Activated CD4-positive, alpha-beta T cell treated with anti-CD3 and anti-CD28 coated beads, Interleukin-2, amount 50 U/mL, for 4 hours (primary cell): ENCODE measurements at regions not wholly inside any gene's neighbourhood (a gene's known extent, or its start where the extent isn't known, plus 50 kb on each side); places are given as distances from the start of the nearest gene placed in this dataset.

Experiments used
- DNase-seq, 2 experiments: peaks; one replicate each; pipeline ENCODE4 v3.0.0-alpha.2; 2020

DNA sequence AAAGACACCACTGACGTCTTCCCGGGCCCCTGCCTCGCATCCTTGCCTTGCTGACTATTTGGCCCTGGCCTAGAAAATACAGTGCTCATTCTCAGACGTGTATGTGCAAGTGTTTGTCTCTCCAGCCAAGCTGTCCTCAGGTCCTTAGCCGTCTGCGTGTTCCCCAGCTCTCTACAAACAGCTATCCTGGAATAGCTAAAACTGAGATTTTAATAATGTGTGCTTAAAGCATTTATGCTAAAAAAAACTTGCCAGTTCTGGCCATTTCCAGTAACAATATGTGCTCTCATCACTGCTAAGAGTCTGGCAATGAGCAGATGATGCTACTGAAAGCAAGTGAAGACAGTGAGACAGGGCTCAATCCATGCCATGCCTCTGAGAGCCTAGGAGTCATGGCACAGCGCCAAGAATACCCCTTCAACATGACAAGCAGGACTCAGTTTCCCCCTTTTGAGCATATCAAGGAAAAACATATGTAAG is 55.7 kb downstream of the IRF2BP2 start:
- DNase-seq = no peak

DNA sequence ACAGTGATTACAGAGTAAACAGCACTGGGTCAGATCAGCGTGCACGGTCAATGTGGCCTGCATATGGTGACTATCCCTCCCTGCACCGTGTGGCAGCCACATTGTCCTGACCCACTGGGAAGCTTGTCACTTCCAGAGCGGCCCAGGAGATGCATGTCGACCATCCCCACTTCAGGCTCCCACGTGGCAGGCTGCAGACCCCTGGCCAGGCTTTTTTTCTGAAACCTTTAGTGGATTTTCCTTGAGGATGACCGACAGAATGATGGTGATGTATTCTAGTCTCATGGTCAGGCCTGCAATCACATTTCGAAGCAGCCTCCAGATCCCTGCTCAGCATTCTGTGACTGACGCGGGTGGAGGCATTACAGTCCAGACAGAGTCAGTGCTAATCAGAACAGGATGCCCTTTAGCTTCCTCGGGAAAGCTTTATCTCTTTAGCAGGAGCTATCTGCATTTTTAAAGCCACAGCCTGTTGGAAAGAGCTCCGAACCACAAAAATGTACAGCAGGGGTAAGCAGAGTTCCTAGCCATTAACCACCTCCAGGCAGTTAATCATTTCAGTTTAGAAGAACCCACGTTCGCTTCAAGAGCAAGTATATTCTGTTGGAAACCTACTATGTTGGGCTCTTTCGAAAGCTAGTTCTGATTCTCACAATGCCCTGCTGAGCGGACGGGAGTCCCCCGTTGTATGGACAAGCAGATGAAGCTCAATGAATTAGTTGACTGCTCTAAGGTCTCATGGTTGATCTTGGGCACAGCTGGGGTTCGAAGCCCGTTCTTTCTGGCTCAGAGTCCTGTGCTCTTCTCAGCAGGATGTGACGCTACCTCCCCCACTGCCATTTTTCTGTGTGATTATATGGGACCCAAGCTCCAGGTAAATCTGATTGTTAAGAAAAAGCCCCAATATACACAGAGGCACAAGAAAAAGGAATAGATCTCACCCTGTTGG is 56.5 kb downstream of the IRF2BP2 start:
- DNase-seq = no peak

DNA sequence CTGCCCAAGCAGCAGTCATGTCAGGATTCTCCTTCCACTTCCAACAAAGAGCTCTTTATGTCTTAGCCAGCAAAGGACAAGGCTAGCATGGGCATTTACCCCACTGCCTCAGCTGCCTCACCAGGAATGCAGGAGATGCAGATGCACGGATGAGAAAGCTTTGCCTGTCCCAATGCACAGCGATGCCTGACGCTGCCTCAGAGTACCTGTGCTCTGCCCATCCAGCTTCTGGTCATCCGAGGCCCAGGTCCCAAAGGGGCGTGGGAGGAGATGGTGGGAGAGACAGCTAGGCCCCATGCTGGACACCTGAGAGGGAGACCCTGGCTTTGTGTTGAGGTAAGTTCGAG is 59.0 kb downstream of the IRF2BP2 start:
- no peak for DNase-seq

DNA sequence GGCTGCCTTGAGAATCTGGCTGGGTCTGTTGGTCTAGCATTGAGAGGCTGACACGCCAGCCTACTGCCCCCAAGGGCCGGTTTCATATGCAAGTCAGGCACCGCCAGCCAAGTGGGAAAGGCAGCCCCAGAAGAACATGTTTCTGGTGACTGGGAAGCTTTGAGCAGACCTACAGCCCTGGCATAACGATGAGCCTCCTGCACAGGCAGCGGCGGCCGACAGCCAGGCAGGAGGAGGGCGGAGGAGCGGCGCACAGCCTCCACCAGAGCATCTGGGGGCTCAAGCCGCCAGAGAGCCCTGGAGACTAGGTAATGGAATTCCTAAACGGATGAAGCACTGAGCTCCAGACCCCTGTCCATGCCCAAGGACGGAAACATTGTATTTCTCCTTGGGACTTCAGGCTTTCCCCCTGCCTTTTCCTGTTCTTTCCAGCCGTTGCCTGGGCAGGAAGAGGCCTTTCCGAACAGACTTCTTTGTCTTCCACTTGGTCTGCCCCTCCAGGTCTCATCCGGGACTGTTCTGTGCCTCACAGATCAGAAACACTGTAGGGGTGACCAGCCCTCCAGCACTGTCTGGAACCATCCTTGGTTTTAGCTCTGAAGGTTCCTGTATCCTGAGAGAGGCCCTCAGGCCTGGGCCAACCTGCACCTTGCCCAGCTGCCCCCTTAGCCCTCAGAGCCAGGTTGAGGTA is 59.5 kb downstream of the IRF2BP2 start:
- DNase-seq = no peak

DNA sequence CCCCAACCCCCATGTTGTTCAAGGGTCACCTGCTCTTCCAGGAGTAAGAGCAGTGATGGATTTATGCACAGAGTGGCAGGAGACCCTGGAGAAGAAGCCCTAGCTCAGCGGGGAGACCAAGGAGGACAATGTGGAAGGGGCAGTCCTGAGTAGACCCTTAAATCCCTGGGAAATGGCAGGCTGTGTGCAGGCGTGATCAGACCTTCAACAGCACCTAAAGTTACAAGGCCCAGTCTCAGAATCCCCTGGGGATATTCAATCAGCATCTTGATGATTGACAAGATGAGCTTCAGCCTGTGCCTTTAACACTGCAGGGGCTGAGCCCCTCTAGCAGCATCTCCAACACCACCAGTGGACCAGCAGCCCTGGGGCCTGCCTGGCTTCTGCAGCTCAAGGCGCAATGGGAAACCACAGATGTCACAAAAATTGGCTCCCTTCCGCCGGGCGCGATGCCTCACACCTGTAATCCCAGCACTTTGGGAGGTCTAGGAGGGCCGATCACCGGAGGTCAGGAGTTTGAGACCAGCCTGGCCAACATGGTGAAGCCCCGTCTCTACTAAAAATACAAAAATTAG is 60.4 kb downstream of the IRF2BP2 start:
- no peak for DNase-seq

DNA sequence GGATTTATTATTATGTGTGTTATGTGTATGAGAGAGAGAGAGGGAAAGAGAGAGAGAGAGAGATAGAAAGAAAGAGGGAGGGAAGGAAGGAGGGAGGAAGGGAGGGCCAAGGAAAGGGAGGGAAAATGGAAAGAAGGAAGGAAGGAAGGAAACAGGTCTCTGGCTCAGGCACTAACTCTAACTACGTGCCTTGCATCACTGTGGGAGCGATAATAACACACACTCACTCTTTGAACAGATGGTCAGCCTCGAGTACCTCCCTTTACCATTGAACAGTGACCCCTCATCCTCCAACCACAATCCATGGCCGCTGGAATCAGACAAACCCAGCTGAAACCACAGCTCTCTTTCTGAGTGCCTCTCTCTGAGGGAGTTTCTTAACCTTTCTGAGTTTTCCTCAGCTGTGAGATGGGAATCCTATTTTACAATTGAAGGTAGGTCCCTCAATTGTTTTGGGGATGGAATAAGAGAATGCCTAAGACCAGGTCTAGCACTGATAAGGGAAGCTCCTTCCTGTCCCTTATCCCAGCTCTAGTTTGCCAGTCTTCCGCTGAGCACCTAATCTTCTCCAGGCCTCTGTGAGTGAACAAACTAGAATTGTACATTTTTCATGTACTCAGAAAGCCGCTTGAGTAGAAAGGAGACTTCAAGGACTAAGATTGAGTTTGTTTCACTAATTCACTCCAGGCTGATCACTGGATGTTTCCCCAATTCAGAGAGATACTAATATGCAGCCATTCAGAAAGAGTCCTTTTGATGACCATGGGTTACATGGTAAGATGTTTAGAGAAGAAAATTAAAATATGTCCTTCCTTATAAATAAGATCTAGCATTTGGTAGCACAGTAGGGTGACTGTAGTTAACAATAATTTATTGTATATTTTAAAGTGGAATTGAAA is 62.8 kb downstream of the IRF2BP2 start:
- DNase-seq = no peak

DNA sequence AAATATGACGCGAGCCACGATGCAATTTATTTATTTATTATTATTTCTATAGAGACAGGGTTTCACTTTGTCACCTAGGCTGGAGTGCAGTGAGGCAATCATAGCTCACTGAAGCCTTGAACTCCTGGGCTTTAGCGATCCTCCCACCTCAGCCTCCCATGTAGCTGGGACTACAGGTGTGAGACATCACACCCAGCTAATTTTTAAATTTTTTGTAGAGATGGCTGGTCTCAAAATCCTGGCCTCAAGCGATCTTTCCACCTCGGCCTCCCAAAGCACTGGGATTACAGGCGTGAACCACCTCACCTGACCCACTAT is 63.6 kb downstream of the IRF2BP2 start:
- DNase-seq = no peak

DNA sequence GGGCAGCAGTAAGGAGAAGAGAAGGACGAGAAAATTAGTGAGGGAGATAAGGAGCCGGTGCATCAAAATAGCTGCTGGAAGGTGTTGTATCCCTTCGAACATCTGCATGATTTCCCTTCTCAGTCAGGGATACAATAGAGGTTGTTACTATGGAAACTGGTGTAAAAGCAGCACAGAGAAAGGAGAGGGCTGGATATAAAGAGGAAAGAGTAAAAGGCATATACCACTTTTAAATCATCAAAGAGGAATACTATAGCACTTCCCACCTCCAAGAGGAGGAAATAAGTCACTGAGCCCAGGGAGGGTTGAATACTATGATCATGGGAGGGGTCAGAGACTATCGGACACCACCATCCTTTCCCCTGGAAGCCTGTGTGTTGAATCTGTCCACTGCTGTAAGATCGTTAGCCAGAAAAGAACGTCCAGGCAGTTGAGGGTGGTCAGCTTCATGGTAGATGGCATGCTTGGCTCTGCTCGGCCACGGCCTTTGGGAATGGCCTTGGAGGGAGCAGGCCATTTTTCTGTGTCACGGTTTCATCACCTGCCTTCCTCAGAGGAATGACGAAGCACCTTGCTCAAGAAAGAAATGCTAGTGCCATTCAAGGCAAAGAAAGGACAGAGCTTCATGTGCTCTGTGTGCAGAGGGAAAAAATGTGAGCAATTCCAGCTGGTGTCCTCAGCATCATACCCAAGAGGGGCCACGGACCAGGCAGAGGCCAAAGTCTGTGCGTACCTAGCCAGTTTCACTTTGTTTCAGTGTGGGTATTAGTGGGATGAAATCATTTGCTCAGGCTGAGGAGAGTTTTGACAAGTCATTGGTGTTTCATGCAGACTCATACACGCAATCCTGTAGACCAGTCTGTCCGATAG is 64.2 kb downstream of the IRF2BP2 start:
- no peak for DNase-seq

DNA sequence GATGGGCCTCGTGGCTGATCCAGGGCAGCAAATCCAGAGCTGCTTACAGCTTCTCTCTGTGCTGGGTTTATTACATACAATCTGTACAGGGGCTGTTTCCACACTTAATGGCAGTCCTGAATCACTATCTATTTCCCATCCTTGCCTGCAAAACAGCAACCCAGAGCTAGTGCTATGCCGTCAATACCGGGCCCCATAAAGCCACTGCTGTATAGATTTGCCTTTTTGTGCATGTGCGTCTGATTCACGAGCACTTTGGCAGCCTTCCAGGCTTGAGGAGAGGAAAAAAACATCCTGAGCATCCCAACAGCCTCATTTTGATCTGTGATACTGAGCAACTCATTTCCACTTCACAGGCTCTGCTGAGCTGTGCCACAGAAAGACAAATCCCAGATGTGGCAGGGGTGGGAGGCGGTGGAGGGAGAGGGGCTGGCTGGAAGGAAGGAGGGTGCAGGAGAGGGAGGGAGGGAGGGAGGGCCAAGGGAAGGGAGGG is 65.2 kb upstream of the TARBP1 start:
- peak; percentile 36 to 40 for DNase-seq

DNA sequence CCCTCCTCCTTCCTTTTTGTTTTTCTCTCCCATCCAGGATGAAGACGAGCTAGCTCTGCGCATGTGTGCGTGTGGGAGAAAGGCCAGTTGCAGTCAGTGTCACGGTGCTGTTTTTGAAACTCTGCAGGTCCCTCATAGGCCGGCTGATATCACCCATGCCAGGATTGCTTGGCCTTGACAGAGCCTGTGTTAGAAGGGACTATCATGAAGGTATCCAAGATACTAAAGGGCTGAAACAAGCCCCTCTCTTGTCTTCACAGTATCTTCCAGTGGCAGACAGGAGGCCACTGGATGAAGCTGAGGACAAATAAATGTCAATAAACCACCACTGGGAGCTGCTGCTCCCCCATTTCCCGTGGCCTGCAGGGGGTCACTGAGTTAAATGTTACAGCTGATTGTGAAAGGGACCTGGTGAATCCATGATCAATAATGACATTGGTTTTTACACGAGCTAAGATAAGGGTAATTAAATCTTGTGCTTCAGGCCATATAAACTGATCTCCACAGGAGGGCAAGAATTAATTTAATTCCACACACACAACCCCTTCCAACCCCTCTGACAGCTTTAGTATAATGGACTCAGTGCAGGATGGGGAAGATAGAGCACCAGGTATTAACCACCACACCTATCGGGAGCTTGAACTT is 64.6 kb upstream of the TARBP1 start:
- DNase-seq = no peak

DNA sequence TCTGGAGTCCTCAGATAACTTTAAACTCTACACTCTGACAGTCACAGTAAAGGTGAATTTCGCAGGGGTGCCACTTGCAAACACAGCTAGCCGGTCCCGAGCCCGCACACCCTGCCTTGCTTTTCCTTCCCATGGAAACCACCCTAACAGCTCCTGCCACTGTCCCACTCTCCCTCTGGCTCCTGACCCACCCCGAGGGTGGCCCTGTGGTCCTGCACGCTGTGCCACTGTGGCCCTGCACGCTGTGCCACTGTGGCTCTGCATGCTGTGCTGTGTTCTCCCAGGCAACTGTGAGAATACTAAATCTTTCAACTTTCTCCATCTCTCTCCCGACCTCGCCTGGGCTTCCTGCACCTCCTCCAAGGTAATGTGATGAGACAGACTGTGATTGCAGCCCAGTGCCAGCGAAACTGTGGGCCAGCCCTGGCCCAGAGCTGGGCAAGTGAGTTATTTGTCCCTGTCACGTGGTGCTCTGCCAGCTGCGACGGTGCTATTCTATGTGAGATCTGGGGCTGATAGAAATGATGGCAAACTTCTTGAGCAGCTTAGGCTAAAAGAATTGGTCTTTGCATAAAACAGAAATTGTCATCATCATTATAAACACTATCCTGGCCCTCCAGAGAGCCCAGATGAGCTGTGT is 63.4 kb upstream of the TARBP1 start:
- DNase-seq = no peak

DNA sequence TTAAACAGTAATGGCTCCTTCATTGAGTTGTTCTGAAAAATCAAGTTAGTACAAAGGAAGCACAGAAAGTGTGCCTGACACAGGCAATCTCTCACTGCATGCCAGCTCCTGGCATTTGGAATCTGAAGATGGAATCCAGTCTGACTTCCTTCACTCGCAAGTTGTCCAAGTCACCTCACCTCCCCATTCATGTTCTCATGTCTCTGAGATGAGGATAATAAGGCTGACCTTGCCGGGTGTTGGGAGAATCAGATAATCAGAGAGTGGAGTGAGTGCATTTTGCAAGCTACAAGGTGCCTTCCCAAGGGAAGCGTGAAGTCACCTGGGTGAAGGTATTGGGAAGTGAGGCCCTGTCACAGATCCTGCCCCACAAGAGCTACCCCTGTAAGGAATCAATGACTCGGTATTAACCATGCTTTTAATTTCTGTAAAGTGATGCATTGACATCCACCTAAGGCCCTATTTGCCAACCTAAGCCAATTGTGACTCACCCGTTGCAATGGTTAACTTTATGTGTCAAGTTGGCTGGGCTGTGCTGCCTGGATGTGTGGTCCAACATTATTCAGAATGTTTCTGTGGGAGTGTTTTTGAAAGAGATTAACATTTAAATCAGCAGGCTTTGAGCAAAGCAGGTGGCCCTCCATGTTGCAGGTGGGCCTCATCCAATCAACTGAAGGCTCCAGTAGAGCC is 62.5 kb upstream of the TARBP1 start:
- DNase-seq = no peak

DNA sequence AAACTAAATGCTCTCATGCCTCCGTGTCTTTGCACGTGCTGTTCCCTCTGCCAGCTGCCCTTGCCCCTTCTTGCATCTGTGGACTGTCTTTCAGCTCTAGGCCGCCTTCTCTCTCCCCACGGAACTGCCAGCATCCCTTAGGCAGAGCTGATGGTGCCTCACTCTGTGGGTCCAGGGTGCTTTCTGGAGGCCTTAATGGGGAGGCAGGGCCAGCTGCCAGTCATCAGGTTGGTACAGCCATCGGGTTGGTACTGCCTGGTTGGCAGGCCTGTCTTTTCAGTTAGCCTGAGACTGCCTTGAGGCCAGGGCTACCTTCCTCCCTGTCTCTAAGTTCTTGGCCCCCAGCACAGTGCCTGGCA is 61.4 kb upstream of the TARBP1 start:
- DNase-seq = no peak

DNA sequence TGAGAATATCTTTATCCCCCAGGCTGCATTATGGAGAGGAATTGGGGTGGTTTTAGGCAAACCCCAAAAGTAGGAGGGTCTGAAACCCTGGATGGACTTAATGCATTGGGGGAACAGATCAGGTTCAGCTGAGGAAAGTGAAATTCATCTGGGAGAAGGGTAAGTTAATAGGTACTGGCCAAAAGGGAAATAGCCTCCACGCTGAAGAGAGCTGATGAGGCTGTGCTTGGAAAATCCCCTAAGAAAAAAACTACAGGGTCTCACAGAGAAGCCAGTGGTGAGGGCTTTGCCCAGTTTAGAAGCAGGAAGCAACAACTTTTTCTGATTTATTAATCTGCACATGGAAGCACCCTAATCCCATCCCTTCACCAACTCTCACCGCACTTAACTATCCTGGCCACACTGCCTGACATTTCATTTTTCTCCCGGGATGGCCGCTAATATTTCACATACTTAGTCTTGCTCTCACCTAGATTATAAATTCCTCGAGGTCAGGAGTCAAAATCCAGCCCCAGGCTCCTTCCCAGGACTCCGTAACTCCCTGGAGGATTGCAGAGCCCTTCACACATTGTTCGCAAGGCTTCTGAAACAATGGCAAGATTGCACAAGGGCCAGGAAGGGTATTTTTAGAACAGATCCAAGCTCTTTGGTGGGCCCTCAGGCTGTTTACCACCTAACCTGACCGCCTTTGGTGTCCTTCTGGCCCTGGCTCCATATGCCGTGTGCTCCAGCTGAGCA is 60.9 kb upstream of the TARBP1 start:
- no peak for DNase-seq

DNA sequence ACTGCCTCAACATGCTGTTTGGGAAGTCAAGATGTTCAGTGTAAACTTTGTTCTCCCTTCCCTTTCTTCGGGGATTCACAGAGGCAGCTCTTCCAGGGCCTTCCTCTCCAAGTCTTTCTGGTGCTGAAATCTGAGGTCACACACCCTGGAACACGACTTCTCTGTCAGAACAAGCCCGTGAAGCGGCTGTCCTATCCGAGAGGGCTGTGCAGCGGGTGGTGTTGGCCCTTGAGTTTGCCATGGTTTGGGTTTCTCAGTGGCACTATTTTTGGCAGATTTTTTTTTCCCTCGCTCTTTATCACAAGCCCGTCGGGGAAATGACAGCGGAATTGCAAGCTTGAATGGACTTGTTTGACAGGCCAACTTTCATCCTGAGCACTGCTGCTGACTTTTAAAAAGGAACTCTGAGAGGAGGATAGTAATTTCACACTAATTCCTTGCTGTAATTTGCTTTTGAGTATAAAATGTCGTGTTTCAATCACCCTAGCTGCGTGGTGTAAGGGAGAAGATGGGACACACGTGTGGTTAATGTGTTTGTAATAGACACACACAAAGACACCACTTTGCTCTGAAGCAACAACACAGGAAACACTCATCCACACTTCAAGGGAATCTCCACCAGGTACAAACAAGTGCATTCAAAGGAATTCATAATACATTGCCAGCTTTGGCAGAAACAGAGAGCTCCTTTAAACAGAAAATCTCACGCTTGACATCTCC is 60.1 kb upstream of the TARBP1 start:
- no peak for DNase-seq

DNA sequence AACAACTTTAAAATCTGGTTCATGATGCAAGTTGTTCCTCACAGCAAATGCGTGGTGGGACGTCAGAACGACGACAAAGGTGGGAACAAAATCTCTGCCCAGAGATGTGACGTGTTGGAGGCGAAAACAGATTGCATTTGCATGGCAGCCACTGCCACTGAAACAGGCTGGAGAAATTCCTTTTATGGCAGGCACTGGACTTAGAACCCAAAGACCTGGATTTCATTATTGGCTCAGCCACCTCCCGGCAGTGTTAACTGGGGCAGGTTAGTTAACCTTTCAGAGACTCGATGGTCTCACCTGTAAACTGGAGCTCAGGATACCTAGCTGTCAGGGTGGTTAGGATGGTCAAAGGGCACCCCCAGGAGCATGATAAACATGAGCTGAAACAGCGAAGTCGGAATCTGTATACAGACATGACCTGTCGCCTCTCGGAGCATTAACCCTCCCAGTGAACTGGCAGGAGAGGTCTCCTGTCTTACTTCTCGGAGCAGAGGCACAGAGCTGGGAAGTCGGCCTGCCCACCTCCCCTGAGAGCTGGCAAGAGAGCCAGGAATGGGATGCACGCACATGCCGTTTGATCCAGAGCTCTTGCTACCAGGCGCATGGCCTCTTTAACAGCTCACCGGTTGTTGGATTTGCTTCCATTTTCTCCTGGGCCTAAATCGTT is 59.2 kb upstream of the TARBP1 start:
- no peak for DNase-seq

DNA sequence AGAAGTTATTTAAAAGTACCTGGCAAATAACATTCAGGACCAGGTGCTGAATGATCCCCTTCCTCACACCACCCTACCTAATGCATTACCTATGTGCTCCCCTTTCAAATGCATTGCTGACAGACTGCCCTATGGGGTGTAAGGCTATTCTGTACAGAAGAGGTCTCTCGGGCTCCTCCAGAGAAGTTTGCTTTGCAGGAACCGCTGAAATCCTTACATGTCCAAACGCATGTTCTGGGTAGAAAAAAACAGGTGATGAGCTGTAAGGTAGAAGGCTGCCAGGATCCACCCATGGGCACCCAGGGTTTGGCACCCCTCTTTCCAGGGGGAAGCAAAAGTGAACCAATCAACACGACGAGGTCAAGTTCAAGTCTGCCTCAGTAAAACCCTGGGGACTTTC is 58.3 kb upstream of the TARBP1 start:
- no peak for DNase-seq

DNA sequence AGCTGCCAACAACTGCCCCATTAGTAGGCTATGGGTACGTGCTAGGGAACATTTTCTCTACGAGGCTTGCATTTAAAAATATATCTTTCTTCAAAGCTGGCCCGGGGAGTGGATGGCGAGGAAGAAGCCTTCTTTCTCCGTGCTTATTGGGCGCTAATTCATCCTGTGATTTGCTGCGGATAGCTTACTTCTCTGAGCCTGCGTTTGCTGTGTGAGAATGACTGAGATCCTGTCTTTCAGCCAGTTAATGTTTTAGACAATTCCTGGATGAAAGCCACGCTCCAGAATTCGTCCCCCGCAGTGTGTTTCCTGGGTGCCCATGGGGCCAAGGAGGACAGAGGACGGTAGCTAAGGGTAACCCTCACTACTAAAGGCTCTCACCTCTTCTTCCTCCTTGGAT is 57.8 kb upstream of the TARBP1 start:
- no peak for DNase-seq
